Globus pallidus (tissue), 1 donor: ENCODE measurements at regions not wholly inside any gene's neighbourhood (a gene's known extent, or its start where the extent isn't known, plus 50 kb on each side); places are given as distances from the start of the nearest gene placed in this dataset.
A peak's percentile ranks its signal among the peaks of the same experiment; 100 is the strongest.
"Not testable (repeated sequence)": the region's sequence is repeated elsewhere in the genome, so short reads cannot be mapped to it uniquely, and the experiment has no call there.

Experiments used
- DNase-seq: peaks from one replicate; pipeline ENCODE4 v3.0.0-alpha.2; 2015; ENCODE audit warnings: low spot score

GRCh38 chr13:94902722-94903407 is 190.5 kb upstream of the SOX21 start:
- no peak for DNase-seq

- no peak for DNase-seq
Measured at GRCh38 chr13:94901070-94901469, 188.7 kb upstream of the SOX21 start.

- no peak for DNase-seq
Measured at GRCh38 chr13:94896719-94897317, 184.5 kb upstream of the SOX21 start.

GRCh38 chr13:94896238-94896637 is 183.9 kb upstream of the SOX21 start:
- DNase-seq, result no peak

GRCh38 chr13:94886191-94886590 is 173.8 kb upstream of the SOX21 start:
- DNase-seq, result no peak

- no peak for DNase-seq
Measured at GRCh38 chr13:94880463-94880862, 168.1 kb upstream of the SOX21 start.

- no peak for DNase-seq
Measured at GRCh38 chr13:94878602-94879165, 166.3 kb upstream of the SOX21 start.

- DNase-seq, result no peak
Measured at GRCh38 chr13:94864474-94864873, 152.1 kb upstream of the SOX21 start.

GRCh38 chr13:94860981-94861407 is 148.6 kb upstream of the SOX21 start:
- DNase-seq, result no peak

GRCh38 chr13:94859811-94860210 is 147.5 kb upstream of the SOX21 start:
- DNase-seq, result no peak

GRCh38 chr13:94859278-94859691 is 146.9 kb upstream of the SOX21 start:
- peak; percentile 69 for DNase-seq

GRCh38 chr13:94858856-94859255 is 146.5 kb upstream of the SOX21 start:
- no peak for DNase-seq

- DNase-seq, result no peak
Measured at GRCh38 chr13:94854688-94855087, 142.3 kb upstream of the SOX21 start.

- no peak for DNase-seq
Measured at GRCh38 chr13:94851576-94851975, 139.2 kb upstream of the SOX21 start.

GRCh38 chr13:94849254-94849653 is 136.9 kb upstream of the SOX21 start:
- DNase-seq, result no peak

- no peak for DNase-seq
Measured at GRCh38 chr13:94842901-94843300, 130.6 kb upstream of the SOX21 start.

GRCh38 chr13:94837056-94837455 is 124.7 kb upstream of the SOX21 start:
- not testable (repeated sequence) for DNase-seq

- DNase-seq, result no peak
Measured at GRCh38 chr13:94829837-94830365, 117.6 kb upstream of the SOX21 start.

- no peak for DNase-seq
Measured at GRCh38 chr13:94829185-94829836, 117.0 kb upstream of the SOX21 start.

GRCh38 chr13:94827566-94827965 is 115.2 kb upstream of the SOX21 start:
- no peak for DNase-seq

GRCh38 chr13:94825507-94825906 is 113.2 kb upstream of the SOX21 start:
- peak; percentile 80 for DNase-seq

- DNase-seq, result no peak
Measured at GRCh38 chr13:94824601-94825000, 112.3 kb upstream of the SOX21 start.

GRCh38 chr13:94822356-94822755 is 110.0 kb upstream of the SOX21 start:
- DNase-seq, result no peak
